ENCODE measurements at regions not wholly inside any gene's neighbourhood (a gene's known extent, or its start where the extent isn't known, plus 50 kb on each side); places are given as distances from the start of the nearest gene placed in this dataset.

- no peak for TF ChIP-seq PTBP1 (IDR thresholded peaks at IDR 0.05; ENCODE audit: low read depth, low read length, poor library complexity, severe bottlenecking)
- TF ChIP-seq ZNF207 (IDR thresholded peaks at IDR 0.05; ENCODE audit: borderline replicate concordance), result no peak
- no peak for TF ChIP-seq E2F1 (CRISPR knock-in tag; IDR thresholded peaks at IDR 0.05)
Measured at GRCh38 chr20:11170025-11170424, 496.2 kb upstream of the JAG1 start.
